ENCODE measurements at regions not wholly inside any gene's neighbourhood (a gene's known extent, or its start where the extent isn't known, plus 50 kb on each side); places are given as distances from the start of the nearest gene placed in this dataset.

GRCh38 chr5:89282554-89283510 lies 399.8 kb upstream of the MEF2C start:
- no peak overlapping the region for H3K27ac ChIP-seq
- no peak overlapping the region for H3K4me3 ChIP-seq

GRCh38 chr5:89281766-89282553 lies 399.0 kb upstream of the MEF2C start:
- Histone ChIP-seq H3K27ac (no peak overlapping the region), H3K4me3 (no peak overlapping the region)

DNA sequence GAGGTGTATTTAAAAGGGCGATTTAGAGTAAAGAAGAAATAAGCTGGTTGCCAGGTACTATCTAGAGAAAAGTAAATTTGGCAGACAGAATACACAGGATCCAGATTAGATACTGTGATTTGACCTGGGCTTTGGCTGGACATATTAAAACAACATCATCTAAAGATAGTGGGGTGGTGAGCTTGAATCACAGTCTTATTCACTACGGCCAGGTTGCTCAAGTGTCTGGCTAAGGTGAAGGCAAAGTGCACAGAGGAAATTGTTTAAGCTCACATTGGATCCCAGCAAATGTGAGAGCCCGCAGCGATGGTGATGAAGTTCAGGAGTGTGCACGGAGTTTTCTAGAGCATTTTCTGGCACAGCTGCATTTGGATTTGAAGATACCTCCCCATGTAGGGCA lies 398.2 kb upstream of the MEF2C start:
- H3K27ac ChIP-seq: no peak overlapping the region

DNA sequence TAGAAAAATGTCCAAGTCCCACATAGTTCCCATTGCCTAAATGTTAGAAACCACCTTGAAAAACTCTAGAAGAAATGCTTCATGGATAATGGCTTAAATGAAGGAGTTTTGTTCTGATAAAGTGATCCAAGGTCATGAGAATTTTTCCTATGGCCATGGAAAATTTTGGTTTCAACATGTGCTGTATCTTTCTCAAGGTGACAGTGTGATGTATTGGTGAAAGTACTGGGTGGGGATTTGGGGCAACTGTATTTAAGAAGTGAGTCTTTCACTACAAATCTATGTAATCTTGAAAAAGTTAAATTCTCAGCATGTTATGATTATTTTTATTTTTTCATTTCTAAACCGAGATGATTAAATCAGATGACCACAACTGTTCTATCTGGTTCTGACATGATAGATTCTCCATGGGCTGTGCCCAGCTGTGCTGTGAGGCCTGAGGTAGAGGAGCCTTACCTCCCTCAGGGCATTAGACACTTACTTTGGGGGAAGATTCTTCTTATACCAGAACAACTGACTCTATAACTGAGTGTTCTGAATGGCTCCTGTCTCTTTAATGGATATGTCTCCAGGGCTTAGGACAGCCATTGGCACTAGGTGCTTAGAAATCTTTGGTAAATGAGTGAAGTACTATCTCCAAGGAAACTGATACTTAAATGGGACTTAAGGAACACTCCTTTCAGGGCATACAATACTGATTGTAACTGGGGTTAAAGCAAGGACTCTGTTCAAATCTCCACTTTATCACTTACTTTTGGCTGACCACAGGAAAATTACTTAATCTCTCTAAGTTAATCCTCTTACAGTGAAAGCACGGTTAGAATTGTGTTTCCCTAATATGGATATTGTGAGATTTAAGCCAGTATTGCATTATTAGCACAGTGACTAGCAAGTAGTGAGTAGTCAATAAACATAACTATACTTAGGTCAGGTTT lies 397.4 kb upstream of the MEF2C start:
- Histone ChIP-seq H3K27ac (no peak overlapping the region), H3K4me3 (no peak overlapping the region)

More for the DNA sequence above, 398.2 kb upstream of the MEF2C start:
- no peak overlapping the region for H3K4me3 ChIP-seq

GRCh38 chr5:89279391-89280036 lies 396.5 kb upstream of the MEF2C start:
- no peak overlapping the region for H3K4me3 ChIP-seq
- H3K27ac ChIP-seq: no peak overlapping the region

GRCh38 chr5:89277816-89278215 lies 394.8 kb upstream of the MEF2C start:
- no peak overlapping the region for H3K27ac ChIP-seq
- no peak overlapping the region for H3K4me3 ChIP-seq

DNA sequence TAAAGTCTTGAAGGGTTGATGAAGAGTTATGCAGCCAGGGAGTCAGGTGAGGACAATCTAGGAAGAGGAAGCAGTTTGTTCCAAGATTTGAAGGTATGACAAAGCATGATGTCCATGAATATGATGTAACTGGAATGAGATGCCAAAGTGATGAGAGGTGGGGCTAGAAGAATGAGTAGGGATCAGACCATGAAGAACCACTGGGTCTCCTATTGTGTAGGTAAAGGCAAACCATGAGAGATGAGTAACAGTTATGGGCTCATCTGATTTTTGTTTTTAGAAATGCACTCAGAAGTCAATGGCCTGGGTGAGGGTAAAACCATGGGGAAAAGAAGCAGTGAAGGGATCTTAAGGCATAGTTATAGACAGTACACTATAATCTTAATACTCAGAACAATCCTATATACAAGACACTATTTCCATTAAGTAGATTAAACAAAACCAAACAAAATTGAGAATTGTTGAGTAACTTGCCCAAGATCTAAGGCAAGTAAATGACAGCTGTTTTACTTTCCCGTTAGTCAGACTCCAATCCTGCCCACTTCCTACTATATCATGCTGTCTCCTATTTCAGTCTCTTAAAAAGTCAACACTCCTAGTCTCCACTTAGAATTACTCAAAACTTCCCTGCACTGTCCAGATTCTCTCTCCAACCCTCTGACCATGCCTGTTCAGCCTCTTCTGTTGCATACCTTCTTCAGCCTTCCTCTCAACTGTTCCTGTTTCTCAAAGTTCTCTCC lies 393.8 kb upstream of the MEF2C start:
- H3K27ac ChIP-seq: no peak overlapping the region
- no peak overlapping the region for H3K4me3 ChIP-seq

- no peak overlapping the region for H3K4me3 ChIP-seq
- no peak overlapping the region for H3K27ac ChIP-seq
Measured at GRCh38 chr5:89275066-89275855, 392.3 kb upstream of the MEF2C start.

DNA sequence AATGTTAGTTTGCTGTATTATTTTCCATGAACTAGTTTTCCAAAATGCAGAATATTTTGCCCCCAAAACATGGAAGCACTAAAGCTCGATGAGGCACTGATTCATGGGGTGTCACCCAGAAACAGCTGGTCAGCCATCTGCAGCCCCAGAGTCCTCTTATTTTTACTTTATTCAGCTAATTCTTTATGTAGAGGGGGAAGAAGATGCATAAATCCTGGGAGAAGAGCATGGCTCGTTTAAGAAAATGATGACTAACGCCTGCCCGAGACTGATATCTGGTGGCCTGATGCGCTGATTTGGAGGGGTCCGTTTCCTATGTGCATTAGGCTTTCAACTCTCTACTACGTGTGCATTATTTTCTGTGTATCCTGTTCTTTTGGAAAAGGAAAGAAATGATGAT lies 390.3 kb upstream of the MEF2C start:
- H3K27ac ChIP-seq: no peak overlapping the region
- H3K4me3 ChIP-seq: no peak overlapping the region

- Histone ChIP-seq H3K27ac (no peak overlapping the region), H3K4me3 (no peak overlapping the region)
Measured at GRCh38 chr5:89270901-89271300, 387.9 kb upstream of the MEF2C start.

- Histone ChIP-seq H3K4me3 (no peak overlapping the region), H3K27ac (no peak overlapping the region)
Measured at GRCh38 chr5:89269721-89270120, 386.7 kb upstream of the MEF2C start.

- no peak overlapping the region for H3K4me3 ChIP-seq
- peak overlapping the region in 2 of 21 experiments; percentile 12 to 19 for H3K27ac ChIP-seq
Measured at GRCh38 chr5:89268460-89268859, 385.5 kb upstream of the MEF2C start.

DNA sequence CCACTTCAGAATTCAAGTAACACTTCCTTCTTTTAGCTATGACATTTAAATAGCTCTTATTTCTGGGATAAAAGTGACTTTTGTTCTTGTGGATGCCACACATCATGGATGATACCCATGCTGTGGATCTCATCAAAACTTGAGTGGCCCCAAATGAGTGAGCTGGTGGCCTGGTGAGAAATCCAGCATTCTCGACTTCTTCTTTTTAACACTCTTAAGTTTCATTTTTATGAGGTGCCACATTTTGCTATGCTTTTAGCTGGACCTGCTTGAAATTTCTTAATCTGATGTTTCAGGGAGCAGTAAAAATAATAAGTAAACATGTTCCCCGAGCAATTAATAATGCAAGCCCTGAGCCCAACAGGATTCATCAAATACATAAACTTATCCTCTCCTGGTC lies 384.8 kb upstream of the MEF2C start:
- H3K4me3 ChIP-seq: no peak overlapping the region
- peak overlapping the region in 3 of 21 experiments; percentile 12 to 20 (median 19) for H3K27ac ChIP-seq

DNA sequence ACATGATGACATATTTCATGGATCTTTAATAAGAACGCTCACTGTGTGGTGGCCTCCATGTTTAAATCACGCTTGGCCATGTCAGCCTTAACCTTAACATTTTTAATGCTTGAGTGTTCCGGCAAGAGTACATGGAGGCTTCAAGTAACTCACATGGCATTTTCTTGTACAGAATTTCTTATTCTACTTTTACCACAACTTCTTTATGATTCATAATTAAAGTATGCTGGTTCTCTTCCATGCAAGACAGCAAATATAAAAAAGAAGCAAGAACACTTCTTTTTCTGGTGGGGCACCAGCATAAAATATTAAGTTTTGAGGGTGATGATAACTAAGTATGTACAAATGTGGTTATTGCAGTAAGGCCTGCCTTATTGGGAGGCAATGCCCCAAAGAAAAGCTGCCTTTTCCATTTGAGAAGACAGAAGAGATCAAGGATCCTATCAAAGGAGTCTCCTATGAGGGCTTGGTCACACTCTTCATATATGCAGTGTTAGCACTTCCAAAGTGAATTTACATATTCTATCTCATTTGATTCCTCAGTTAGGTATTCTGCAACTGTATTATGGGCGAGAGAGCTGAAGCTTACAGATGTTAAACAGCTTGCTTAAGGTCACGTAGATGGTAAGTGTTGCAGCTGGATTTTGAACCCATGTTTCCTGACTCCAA lies 382.7 kb upstream of the MEF2C start:
- no peak overlapping the region for H3K4me3 ChIP-seq
- no peak overlapping the region for H3K27ac ChIP-seq

DNA sequence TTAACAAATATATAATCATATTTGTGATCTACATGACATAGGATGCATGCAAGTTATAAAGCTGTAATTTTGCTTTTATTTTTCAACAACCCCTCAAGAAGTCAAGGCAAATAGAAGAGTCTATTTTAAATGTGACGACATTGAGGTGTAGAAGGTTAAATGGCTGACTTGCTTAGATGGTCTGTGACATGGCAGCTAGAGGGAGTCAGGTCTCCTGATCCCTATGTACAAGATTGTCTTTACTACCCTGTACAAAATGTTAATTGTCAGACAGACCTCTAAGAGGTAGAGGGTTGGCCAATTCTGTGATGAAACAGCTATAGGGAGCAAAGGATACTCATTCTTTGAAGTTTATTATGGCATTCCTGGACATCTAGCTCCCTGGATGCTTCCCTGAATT lies 380.9 kb upstream of the MEF2C start:
- no peak overlapping the region for H3K27ac ChIP-seq
- H3K4me3 ChIP-seq: no peak overlapping the region

GRCh38 chr5:89262030-89262429 lies 379.0 kb upstream of the MEF2C start:
- Histone ChIP-seq H3K4me3 (no peak overlapping the region), H3K27ac (no peak overlapping the region)

DNA sequence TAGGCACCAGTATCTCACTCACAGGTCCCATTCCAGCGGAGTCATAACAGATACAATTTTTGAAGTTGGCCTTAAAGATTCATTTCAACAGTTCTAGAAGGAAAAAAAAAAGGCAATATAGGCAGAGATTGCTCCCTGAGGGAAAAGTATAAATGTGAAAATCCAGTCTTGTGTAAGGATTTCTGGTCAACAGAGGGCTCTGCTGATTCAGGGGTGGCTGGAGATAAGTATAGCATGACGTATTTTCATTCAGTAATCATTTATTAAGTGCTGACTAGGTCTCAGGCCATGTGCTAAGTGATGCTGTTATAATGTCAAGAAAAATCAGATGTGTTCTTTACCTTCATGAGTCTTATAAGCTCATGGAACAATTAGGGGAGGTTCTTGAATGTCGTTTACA lies 377.3 kb upstream of the MEF2C start:
- Histone ChIP-seq H3K27ac (no peak overlapping the region), H3K4me3 (no peak overlapping the region)
